Endothelial cell of umbilical vein (primary cell): ENCODE measurements at regions not wholly inside any gene's neighbourhood (a gene's known extent, or its start where the extent isn't known, plus 50 kb on each side); places are given as distances from the start of the nearest gene placed in this dataset.

Experiments used
- BruUV-seq: library from RNA; stranded (reverse); fragments of 400-500 nt; replicated peaks from 2 replicates; lab custom pipeline; 2021; lab: Mats Ljungman, UMichigan
- CTCF ChIA-PET: fragments of 300-600, 350-600 bp; sonication (Branson Sonifier 250); formaldehyde crosslinking; loops from one replicate; lab custom pipeline; 2021; ENCODE audit warnings: antibody characterized with exemption, inconsistent platforms; lab: Charles Lee
- POLR2A ChIA-PET: fragments of 300-600, 350-600 bp; sonication (Branson Sonifier 250); formaldehyde crosslinking; loops from one replicate; lab custom pipeline; 2021; ENCODE audit warnings: antibody characterized with exemption, inconsistent platforms; lab: Charles Lee
- DNase-seq: peaks from one replicate; pipeline ENCODE4 v3.0.0-alpha.2; 2011; ENCODE audit warnings: low read depth, low spot score
- FAIRE-seq: peaks from 2 replicates; lab custom pipeline; 2011; peaks lifted over from hg19 to GRCh38; lab: Jason Lieb, UNC
- H2AFZ ChIP-seq: 2 replicates; pipeline ENCODE4 v1.6.0; 2012; ENCODE audit warnings: low read depth, low read length, control low read depth, inconsistent platforms
- H3K27ac ChIP-seq: 2 replicates; pipeline ENCODE4 v1.5.1; 2011; ENCODE audit warnings: low read depth, mild to moderate bottlenecking, control low read depth, low read length, moderate library complexity; ENCODE audit not compliant: insufficient read depth
- H3K27me3 ChIP-seq, 2 experiments: 2 replicates each; pipeline versions ENCODE4 v1.6.0 to v1.6.1; 2011; ENCODE audit warnings: low read length in 2 of 2, mixed read lengths in 1 of 2; ENCODE audit not compliant: control insufficient read depth in 2 of 2, insufficient read depth in 2 of 2
- H3K36me3 ChIP-seq, 2 experiments: 2 replicates in 1 of 2; 3 replicates in 1 of 2; pipeline ENCODE4 v1.5.1; 2011; ENCODE audit warnings: low read length in 2 of 2, mild to moderate bottlenecking in 1 of 2, moderate library complexity in 1 of 2; ENCODE audit not compliant: control insufficient read depth in 2 of 2, insufficient read depth in 2 of 2; ENCODE audit errors: extremely low read depth in 1 of 2
- H3K4me1 ChIP-seq: 3 replicates; pipeline ENCODE4 v1.5.1; 2011; ENCODE audit warnings: mild to moderate bottlenecking, low read length; ENCODE audit not compliant: control insufficient read depth, insufficient read depth; ENCODE audit errors: extremely low read depth
- H3K4me2 ChIP-seq: 2 replicates; pipeline ENCODE4 v1.6.1; 2011; ENCODE audit warnings: low read length, control low read depth, mixed read lengths; ENCODE audit not compliant: insufficient read depth
- H3K4me3 ChIP-seq, 3 experiments: fragments of 200-600 bp in 1 of 3; sonication (generic), shearing (Covaris generic) in 1 of 3; replicated peaks in 1 of 3; 2 replicates each; pipeline ENCODE4 v1.5.1; 2011 to 2016; ENCODE audit warnings: control low read depth in 3 of 3, low read length in 3 of 3, mild to moderate bottlenecking in 2 of 3, inconsistent platforms in 1 of 3, low read depth in 1 of 3, moderate library complexity in 1 of 3; ENCODE audit not compliant: insufficient read depth in 1 of 3
- H3K79me2 ChIP-seq: 2 replicates; pipeline ENCODE4 v1.6.0; 2012; ENCODE audit warnings: low read length, inconsistent platforms; ENCODE audit not compliant: control insufficient read depth, insufficient read depth
- H3K9ac ChIP-seq: replicated peaks from 2 replicates; pipeline ENCODE3; 2011; ENCODE audit warnings: low read length, control low read depth; ENCODE audit not compliant: insufficient read depth; ENCODE audit errors: extremely low read depth
- H3K9me1 ChIP-seq: replicated peaks from 3 replicates; pipeline ENCODE4 v1.6.0; 2011; ENCODE audit warnings: mild to moderate bottlenecking, low read length; ENCODE audit not compliant: control insufficient read depth, insufficient read depth; ENCODE audit errors: extremely low read depth
- H3K9me3 ChIP-seq: replicated peaks from 2 replicates; pipeline ENCODE4 v1.5.1; 2012; ENCODE audit warnings: low read length, inconsistent platforms; ENCODE audit not compliant: control insufficient read depth, insufficient read depth
- H4K20me1 ChIP-seq: replicated peaks from 2 replicates; pipeline ENCODE3; 2011; ENCODE audit warnings: mild to moderate bottlenecking, low read length; ENCODE audit not compliant: control insufficient read depth, insufficient read depth; ENCODE audit errors: extremely low read depth
- CTCF ChIP-seq, 2 donors: IDR thresholded peaks; 1 replicate in 1 of 2; 2 replicates in 1 of 2; pipeline ENCODE4 v1.5.1; 2011; ENCODE audit warnings: low read length in 2 of 2, mild to moderate bottlenecking in 2 of 2, moderate library complexity in 2 of 2, control low read depth in 1 of 2, inconsistent platforms in 1 of 2, low read depth in 1 of 2; ENCODE audit not compliant: insufficient read depth in 1 of 2; ENCODE audit errors: extremely low read depth in 1 of 2
- EZH2 ChIP-seq: IDR thresholded peaks from 2 replicates; pipeline ENCODE4 v1.6.1; 2012; ENCODE audit warnings: borderline replicate concordance, low read depth, mild to moderate bottlenecking, moderate library complexity, low read length, inconsistent platforms; ENCODE audit not compliant: severe bottlenecking
- FOS ChIP-seq: IDR thresholded peaks from 2 replicates; pipeline ENCODE4 v1.6.1; 2011; ENCODE audit warnings: mild to moderate bottlenecking, low read length, moderate library complexity, borderline replicate concordance; ENCODE audit not compliant: insufficient read depth
- GATA2 ChIP-seq: IDR thresholded peaks from 2 replicates; pipeline ENCODE4 v1.7.0; 2011; ENCODE audit warnings: low read depth, mild to moderate bottlenecking, moderate library complexity, mixed read lengths, low read length; ENCODE audit not compliant: insufficient read length, insufficient read depth
- JUN ChIP-seq: IDR thresholded peaks from 2 replicates; pipeline ENCODE4 v1.6.1; 2011; ENCODE audit warnings: borderline replicate concordance, low read depth; ENCODE audit not compliant: insufficient read length, insufficient read depth
- MAX ChIP-seq: IDR thresholded peaks from 2 replicates; pipeline ENCODE4 v1.6.1; 2011; ENCODE audit not compliant: insufficient read depth, insufficient read length
- MYC ChIP-seq: IDR thresholded peaks from one replicate; pipeline ENCODE4 v1.6.1; 2011; ENCODE audit warnings: mild to moderate bottlenecking, low read depth, low read length
- POLR2A ChIP-seq: IDR thresholded peaks from 2 replicates; pipeline ENCODE4 v1.6.1; 2012; ENCODE audit warnings: low read depth, mild to moderate bottlenecking, control low read depth, low read length
- POLR2AphosphoS5 ChIP-seq: IDR thresholded peaks from 2 replicates; pipeline ENCODE4 v1.6.1; 2012; ENCODE audit warnings: low read depth, mild to moderate bottlenecking, control low read depth, low read length, moderate library complexity; ENCODE audit not compliant: insufficient read depth
- dilution Hi-C: fragments of 300-500 bp; cut with MboI; formaldehyde crosslinking; loops from one replicate; pipeline ENCODE4 v1.15.0; 2019; ENCODE audit warnings: low sequenced_read_pairs; ENCODE audit not compliant: extremely low pct_ligation_motif_present
- intact Hi-C: fragments of 100-400 bp; cut with micrococcal nuclease; formaldehyde crosslinking; loops from one replicate; pipeline ENCODE4 v1.10.0; 2022

GRCh38 chr2:180524499-180524898 lies 455.9 kb upstream of the UBE2E3 start:
- TF ChIP-seq JUN (no peak), FOS (no peak), GATA2 (no peak), POLR2AphosphoS5 (no peak), MAX (no peak), POLR2A (no peak), MYC (no peak), EZH2 (no peak), CTCF (IDR thresholded peaks at IDR 0.05; ENCODE audit: extremely low read depth in 1 of 2, insufficient read depth in 1 of 2, low read depth in 1 of 2, low read length in 2 of 2) (no peak)
- intact Hi-C loops = loop anchor here (5.0 kb wide), 3 partner anchors 112 to 548 kb away; partner anchors contain the start of gene UBE2E3
- dilution Hi-C loops = no loop called here
- H3K79me2 ChIP-seq = no peaks in the 10 kb centered on the region
- H3K9ac ChIP-seq = no peak overlapping the region
- no peaks in the 10 kb centered on the region for H4K20me1 ChIP-seq
- no peaks in the 10 kb centered on the region for H3K9me3 ChIP-seq
- H3K27me3 ChIP-seq = no peaks in the 10 kb centered on the region
- H2AFZ ChIP-seq = no peak overlapping the region
- peak overlapping the region; percentile 18 for H3K4me2 ChIP-seq
- POLR2A ChIA-PET = no interaction called here
- no peak overlapping the region for H3K4me3 ChIP-seq
- FAIRE-seq (no peak), DNase-seq (no peak)
- BruUV-seq = TSS peak; percentile 79
- H3K27ac ChIP-seq = peak overlapping the region; percentile 51
- H3K9me1 ChIP-seq = no peaks in the 10 kb centered on the region
- no peaks in the 10 kb centered on the region for H3K36me3 ChIP-seq
- peaks cover 31% of the 10 kb centered on the region for H3K4me1 ChIP-seq
- CTCF ChIA-PET = interaction anchor here (1.0 kb wide), 1 partner anchor 456 kb away, joined by 3 read pairs; the partner anchor contains the start of gene UBE2E3
